IMR-90 (cell line): ENCODE measurements at regions not wholly inside any gene's neighbourhood (a gene's known extent, or its start where the extent isn't known, plus 50 kb on each side); places are given as distances from the start of the nearest gene placed in this dataset.

Source experiments
- ATAC-seq: fragments of 200-7000 bp; cut with Tn5 transposase; 2 replicates; pipeline ENCODE4 v1.9.1; 2020; ENCODE audit warnings: low read depth, mild to moderate bottlenecking, moderate library complexity
- BruUV-seq: library from RNA; stranded (reverse); fragments of 400-500 nt; replicated peaks from 2 replicates; lab custom pipeline; 2021; lab: Mats Ljungman, UMichigan
- CTCF ChIA-PET: fragments of 300-600 bp; formaldehyde crosslinking; extraction: SDS; loops from one replicate; lab custom pipeline; 2021; ENCODE audit warnings: antibody characterized with exemption; lab: Yijun Ruan, JAX
- POLR2A ChIA-PET: fragments of 300-600 bp; sonication (Branson Sonifier 250); formaldehyde crosslinking; loops from one replicate; lab custom pipeline; 2022; ENCODE audit warnings: antibody characterized with exemption; ENCODE audit not compliant: unreplicated experiment; lab: Charles Lee
- DNase-seq: peaks from one replicate; pipeline ENCODE4 v3.0.0; 2013
- H2AFZ ChIP-seq: replicated peaks from 2 replicates; pipeline ENCODE3; 2013; ENCODE audit warnings: low read length, mild to moderate bottlenecking; ENCODE audit not compliant: poor library complexity
- H2AK5ac ChIP-seq: 2 replicates; pipeline ENCODE4 v1.6.1; 2013; ENCODE audit warnings: low read depth, low read length, inconsistent platforms
- H2AK9ac ChIP-seq: replicated peaks from 2 replicates; pipeline ENCODE3; 2013; ENCODE audit warnings: mild to moderate bottlenecking, low read depth, low read length, moderate library complexity; ENCODE audit not compliant: poor library complexity
- H2BK120ac ChIP-seq: 2 replicates; pipeline ENCODE4 v1.6.1; 2013; ENCODE audit warnings: low read depth, low read length, inconsistent platforms
- H2BK15ac ChIP-seq: 3 replicates; pipeline ENCODE4 v1.6.1; 2013; ENCODE audit warnings: low read depth, low read length, inconsistent platforms
- H2BK20ac ChIP-seq: 2 replicates; pipeline ENCODE4 v1.6.1; 2013; ENCODE audit warnings: low read depth, mild to moderate bottlenecking, inconsistent platforms, low read length, moderate library complexity
- H2BK5ac ChIP-seq: 2 replicates; pipeline ENCODE4 v1.6.1; 2013; ENCODE audit warnings: mild to moderate bottlenecking, low read depth, low read length, inconsistent platforms; ENCODE audit not compliant: poor library complexity, severe bottlenecking
- H3K14ac ChIP-seq: replicated peaks from 2 replicates; pipeline ENCODE4 v1.6.1; 2013; ENCODE audit warnings: low read depth, low read length, inconsistent platforms
- H3K18ac ChIP-seq: 2 replicates; pipeline ENCODE4 v1.6.1; 2013; ENCODE audit warnings: low read depth, low read length, control low read depth
- H3K23ac ChIP-seq: 2 replicates; pipeline ENCODE4 v1.6.1; 2013; ENCODE audit warnings: low read depth, low read length, inconsistent platforms
- H3K27ac ChIP-seq: 2 replicates; pipeline ENCODE4 v1.5.1; 2013; ENCODE audit warnings: mild to moderate bottlenecking, control low read depth, low read length; ENCODE audit not compliant: insufficient read depth
- H3K27me3 ChIP-seq: 2 replicates; pipeline ENCODE4 v1.6.1; 2013; ENCODE audit warnings: low read length; ENCODE audit not compliant: control insufficient read depth, insufficient read depth
- H3K36me3 ChIP-seq: 2 replicates; pipeline ENCODE4 v1.6.1; 2013; ENCODE audit warnings: low read length, mixed read lengths; ENCODE audit not compliant: control insufficient read depth, insufficient read depth
- H3K4ac ChIP-seq: 2 replicates; pipeline ENCODE4 v1.6.1; 2013; ENCODE audit warnings: low read depth, low read length, inconsistent platforms
- H3K4me1 ChIP-seq: 2 replicates; pipeline ENCODE4 v1.6.1; 2013; ENCODE audit warnings: low read length, mixed read lengths; ENCODE audit not compliant: control insufficient read depth, insufficient read depth
- H3K4me2 ChIP-seq: 2 replicates; pipeline ENCODE4 v1.6.1; 2013; ENCODE audit warnings: low read depth, mild to moderate bottlenecking, control low read depth, low read length, moderate library complexity
- H3K4me3 ChIP-seq: 2 replicates; pipeline ENCODE4 v1.5.1; 2013; ENCODE audit warnings: low read depth, mild to moderate bottlenecking, control low read depth, low read length, moderate library complexity; ENCODE audit not compliant: insufficient read depth
- H3K56ac ChIP-seq: 2 replicates; pipeline ENCODE4 v1.6.1; 2013; ENCODE audit warnings: low read length, inconsistent platforms; ENCODE audit not compliant: insufficient read depth; ENCODE audit errors: extremely low read depth
- H3K79me1 ChIP-seq, 2 experiments: 2 replicates each; pipeline ENCODE4 v1.6.1; 2013; ENCODE audit warnings: low read length in 2 of 2, inconsistent platforms in 1 of 2, low read depth in 1 of 2
- H3K9ac ChIP-seq: 2 replicates; pipeline ENCODE4 v1.6.1; 2013; ENCODE audit warnings: low read depth, low read length, control low read depth
- H3K9me1 ChIP-seq: 2 replicates; pipeline ENCODE4 v1.6.1; 2013; ENCODE audit warnings: low read length, inconsistent platforms; ENCODE audit not compliant: insufficient read depth
- H3K9me3 ChIP-seq: 2 replicates; pipeline ENCODE4 v1.6.1; 2013; ENCODE audit warnings: low read length; ENCODE audit not compliant: control insufficient read depth, insufficient read depth
- H4K20me1 ChIP-seq: 2 replicates; pipeline ENCODE4 v1.6.1; 2013; ENCODE audit warnings: low read length, inconsistent platforms; ENCODE audit not compliant: insufficient read depth
- H4K5ac ChIP-seq: 2 replicates; pipeline ENCODE4 v1.6.1; 2013; ENCODE audit warnings: mild to moderate bottlenecking, low read depth, low read length, control low read depth
- H4K8ac ChIP-seq, 2 experiments: 2 replicates each; pipeline ENCODE4 v1.6.1; 2013; ENCODE audit warnings: low read depth in 2 of 2, low read length in 2 of 2, control low read depth in 1 of 2, inconsistent platforms in 1 of 2
- H4K91ac ChIP-seq: 2 replicates; pipeline ENCODE4 v1.6.1; 2013; ENCODE audit warnings: low read depth, low read length, inconsistent platforms; ENCODE audit not compliant: insufficient read depth
- BHLHE40 ChIP-seq: fragments of 150-350 bp; IDR thresholded peaks from 2 replicates; pipeline ENCODE4 v1.6.1; 2016; ENCODE audit warnings: mild to moderate bottlenecking, low read depth, low read length
- CEBPB ChIP-seq: IDR thresholded peaks from 2 replicates; pipeline ENCODE4 v1.6.1; 2012; ENCODE audit warnings: low read depth, low read length, improper control_type of control experiment
- CHD1 ChIP-seq: IDR thresholded peaks from 2 replicates; pipeline ENCODE4 v1.6.1; 2012; ENCODE audit warnings: low read depth, low read length, improper control_type of control experiment
- MAFK ChIP-seq: IDR thresholded peaks from 2 replicates; pipeline ENCODE4 v1.6.1; 2012; ENCODE audit warnings: low read depth, low read length, improper control_type of control experiment
- MXI1 ChIP-seq: IDR thresholded peaks from 2 replicates; pipeline ENCODE4 v1.6.1; 2012; ENCODE audit warnings: low read depth, mild to moderate bottlenecking, low read length, moderate library complexity, borderline replicate concordance
- POLR2A ChIP-seq: IDR thresholded peaks from 2 replicates; pipeline ENCODE4 v1.6.1; 2012; ENCODE audit warnings: mild to moderate bottlenecking, low read depth, low read length
- RAD21 ChIP-seq: IDR thresholded peaks from 2 replicates; pipeline ENCODE4 v1.6.1; 2012; ENCODE audit warnings: low read length, improper control_type of control experiment
- dilution Hi-C: fragments of 300-500 bp; cut with HindIII; formaldehyde crosslinking; loops from one replicate; pipeline ENCODE4 v1.14.3; 2018; ENCODE audit warnings: low sequenced_read_pairs; ENCODE audit not compliant: unreplicated experiment
- in situ Hi-C: fragments of 300-500 bp; cut with MboI; formaldehyde crosslinking; loops from 3 replicates; pipeline ENCODE4 v1.14.3; 2019; ENCODE audit warnings: low sequenced_read_pairs, inconsistent platforms, mixed read lengths
- intact Hi-C: fragments of 100-400 bp; cut with micrococcal nuclease; formaldehyde crosslinking; loops from 2 replicates; pipeline ENCODE4 v1.10.0; 2022

DNA sequence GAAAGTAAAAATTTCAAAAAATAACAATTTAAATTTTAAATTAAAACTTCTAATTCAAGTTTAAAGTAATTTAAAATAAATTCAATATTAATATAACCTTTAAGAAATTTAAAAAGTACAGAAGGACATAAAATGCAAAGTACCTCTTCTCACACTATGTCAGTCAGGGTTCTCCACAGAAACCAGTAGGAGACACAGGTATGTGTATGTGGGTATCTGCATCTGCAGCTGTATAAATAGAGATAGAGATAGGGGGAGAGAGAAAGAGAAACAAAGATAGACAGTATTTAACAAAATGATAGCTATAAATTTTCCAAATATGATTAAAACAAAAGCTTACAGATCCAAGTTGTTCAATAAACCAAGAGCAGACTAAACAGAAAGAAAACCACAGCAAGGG is 190.8 kb downstream of the ERMARD start:
- H3K27ac ChIP-seq: no peak overlapping the region
- no peak overlapping the region for H3K56ac ChIP-seq
- H4K5ac ChIP-seq: no peak overlapping the region
- no peak overlapping the region for H3K9ac ChIP-seq
- H3K9me3 ChIP-seq: peaks cover 34% of the 10 kb centered on the region
- no peak overlapping the region for H4K8ac ChIP-seq
- H3K4me3 ChIP-seq: no peak overlapping the region
- no peak for DNase-seq
- no peak for ATAC-seq
- H2BK20ac ChIP-seq: no peak overlapping the region
- CTCF ChIA-PET: interaction anchor here (0.7 kb wide), 1 partner anchor 10 kb away, joined by 3 read pairs; no protein-coding TSS in a partner anchor
- no peak overlapping the region for H4K91ac ChIP-seq
- H3K4ac ChIP-seq: no peak overlapping the region
- BruUV-seq: no TSS peak
- H2AK5ac ChIP-seq: no peak overlapping the region
- POLR2A ChIA-PET: no interaction called here
- H3K4me2 ChIP-seq: no peak overlapping the region
- H3K14ac ChIP-seq: no peak overlapping the region
- no peak overlapping the region for H3K18ac ChIP-seq
- no peaks in the 10 kb centered on the region for H3K27me3 ChIP-seq
- H2BK15ac ChIP-seq: no peak overlapping the region
- H3K23ac ChIP-seq: no peak overlapping the region
- no peak overlapping the region for H2BK120ac ChIP-seq
- no peaks in the 10 kb centered on the region for H3K36me3 ChIP-seq
- H2AFZ ChIP-seq: no peak overlapping the region
- H4K20me1 ChIP-seq: no peaks in the 10 kb centered on the region
- TF ChIP-seq MAFK (no peak), CEBPB (no peak), BHLHE40 (no peak), POLR2A (no peak), RAD21 (no peak), MXI1 (no peak), CHD1 (no peak)
- dilution Hi-C loops (no loop called here), in situ Hi-C loops (no loop called here), intact Hi-C loops (no loop called here)
- H2BK5ac ChIP-seq: no peak overlapping the region
- no peaks in the 10 kb centered on the region for H3K4me1 ChIP-seq
- H3K79me1 ChIP-seq: no peaks in the 10 kb centered on the region
- H3K9me1 ChIP-seq: no peaks in the 10 kb centered on the region
- H2AK9ac ChIP-seq: no peak overlapping the region
